ENCODE measurements at regions not wholly inside any gene's neighbourhood (a gene's known extent, or its start where the extent isn't known, plus 50 kb on each side); places are given as distances from the start of the nearest gene placed in this dataset.

- TF ChIP-seq BCLAF1 (IDR thresholded peaks at IDR 0.05) = no peak
- no peak for TF ChIP-seq ATF7 (IDR thresholded peaks at IDR 0.05; ENCODE audit: low read depth)
- TF ChIP-seq IKZF2 (IDR thresholded peaks at IDR 0.05) = no peak
- no peak for TF ChIP-seq NR2C2 (IDR thresholded peaks at IDR 0.05; ENCODE audit: borderline replicate concordance, control insufficient read depth, insufficient read length, low read depth)
- TF ChIP-seq CUX1 (IDR thresholded peaks at IDR 0.05; ENCODE audit: insufficient replicate concordance, low read depth, low read length) = no peak
- no peak for TF ChIP-seq NFYB (IDR thresholded peaks at IDR 0.05; ENCODE audit: insufficient read depth, low read depth, low read length)
- TF ChIP-seq NKRF (conservative IDR thresholded peaks at IDR 0.05) = no peak
- TF ChIP-seq POU2F2 (IDR thresholded peaks at IDR 0.05; ENCODE audit: borderline replicate concordance, low read depth, low read length) = no peak
- TF ChIP-seq KLF5 (IDR thresholded peaks at IDR 0.05; ENCODE audit: partially characterized antibody) = no peak
- TF ChIP-seq MYC (IDR thresholded peaks at IDR 0.05; ENCODE audit: insufficient read depth, insufficient read length, insufficient replicate concordance, low read length, severe bottlenecking) = no peak
- TF ChIP-seq FOXM1 (IDR thresholded peaks at IDR 0.05; ENCODE audit: low read depth, low read length) = no peak
Measured at GRCh38 chr7:145398758-145399157, 562.9 kb upstream of the TPK1 start (continued).
